Lower lobe of right lung (tissue), 2 donors: ENCODE measurements at regions not wholly inside any gene's neighbourhood (a gene's known extent, or its start where the extent isn't known, plus 50 kb on each side); places are given as distances from the start of the nearest gene placed in this dataset.

Experiments
- ATAC-seq, 2 donors: fragments of 200-7000 bp; cut with Tn5 transposase; one replicate each; pipeline ENCODE4 v1.9.1; 2020 to 2022; ENCODE audit warnings: mild to moderate bottlenecking in 2 of 2, moderate library complexity in 2 of 2
- DNase-seq: peaks from one replicate; pipeline ENCODE4 v3.0.0-alpha.2; 2020
- H3K27ac ChIP-seq: fragments of 200-600 bp; one replicate; pipeline ENCODE4 v1.8.0; 2022
- H3K27me3 ChIP-seq: fragments of 200-600 bp; one replicate; pipeline ENCODE4 v1.8.0; 2022; ENCODE audit warnings: low read depth
- H3K36me3 ChIP-seq: fragments of 200-600 bp; one replicate; pipeline ENCODE4 v1.8.0; 2022; ENCODE audit warnings: mild to moderate bottlenecking
- H3K4me1 ChIP-seq: fragments of 200-600 bp; one replicate; pipeline ENCODE4 v1.8.0; 2022
- H3K4me3 ChIP-seq: fragments of 200-600 bp; one replicate; pipeline ENCODE4 v1.8.0; 2022; ENCODE audit warnings: mild to moderate bottlenecking
- H3K9me3 ChIP-seq: fragments of 200-600 bp; one replicate; pipeline ENCODE4 v1.8.0; 2022
- CTCF ChIP-seq: fragments of 200-600 bp; IDR thresholded peaks from one replicate; pipeline ENCODE4 v1.8.0; 2022; ENCODE audit warnings: antibody characterized with exemption, mild to moderate bottlenecking
- intact Hi-C: fragments of 100-400 bp; cut with DNase I; formaldehyde crosslinking; loops from one replicate; pipeline ENCODE4 v1.11.0; 2022
- donor health status: DM: no; HTN: yes; CAD: no; lungs with severe emphysema.

GRCh38 chrX:10739426-10739825 is 119.0 kb upstream of the MID1 start:
- no peak overlapping the region for H3K4me3 ChIP-seq
- intact Hi-C loops: no loop called here
- no peaks in the 10 kb centered on the region for H3K4me1 ChIP-seq
- no peaks in the 10 kb centered on the region for H3K9me3 ChIP-seq
- DNase-seq (no peak), ATAC-seq (no peak)
- H3K27ac ChIP-seq: no peak overlapping the region
- TF ChIP-seq CTCF: no peak
- H3K27me3 ChIP-seq: no peaks in the 10 kb centered on the region
- no peaks in the 10 kb centered on the region for H3K36me3 ChIP-seq

- no peaks in the 10 kb centered on the region for H3K36me3 ChIP-seq
- TF ChIP-seq CTCF: no peak
- H3K27ac ChIP-seq: no peak overlapping the region
- intact Hi-C loops: no loop called here
- H3K4me3 ChIP-seq: no peak overlapping the region
- no peak for ATAC-seq
- H3K9me3 ChIP-seq: no peaks in the 10 kb centered on the region
- no peaks in the 10 kb centered on the region for H3K4me1 ChIP-seq
- H3K27me3 ChIP-seq: no peaks in the 10 kb centered on the region
- DNase-seq: no peak
These were observed 120.6 kb upstream of the MID1 start for GRCh38 chrX:10741003-10741402.

- no peak overlapping the region for H3K27ac ChIP-seq
- ATAC-seq: no peak
- H3K4me1 ChIP-seq: no peaks in the 10 kb centered on the region
- no peaks in the 10 kb centered on the region for H3K9me3 ChIP-seq
- intact Hi-C loops: no loop called here
- TF ChIP-seq CTCF: no peak
- H3K27me3 ChIP-seq: no peaks in the 10 kb centered on the region
- DNase-seq: no peak
- no peaks in the 10 kb centered on the region for H3K36me3 ChIP-seq
- H3K4me3 ChIP-seq: no peak overlapping the region
These were observed 121.2 kb upstream of the MID1 start for GRCh38 chrX:10741550-10741949.

- Histone ChIP-seq H3K27ac (no peak overlapping the region), H3K4me1 (no peaks in the 10 kb centered on the region), H3K36me3 (no peaks in the 10 kb centered on the region), H3K9me3 (no peaks in the 10 kb centered on the region), H3K27me3 (no peaks in the 10 kb centered on the region), H3K4me3 (no peak overlapping the region)
- no peak for ATAC-seq
- TF ChIP-seq CTCF: no peak
- intact Hi-C loops: no loop called here
- DNase-seq: no peak
These were observed 123.1 kb upstream of the MID1 start for GRCh38 chrX:10743476-10743875.

- intact Hi-C loops: no loop called here
- DNase-seq: no peak
- no peaks in the 10 kb centered on the region for H3K9me3 ChIP-seq
- H3K27ac ChIP-seq: no peak overlapping the region
- no peak for TF ChIP-seq CTCF
- no peak overlapping the region for H3K4me3 ChIP-seq
- H3K36me3 ChIP-seq: no peaks in the 10 kb centered on the region
- ATAC-seq: no peak
- no peaks in the 10 kb centered on the region for H3K4me1 ChIP-seq
- H3K27me3 ChIP-seq: no peaks in the 10 kb centered on the region
These were observed 123.6 kb upstream of the MID1 start for GRCh38 chrX:10744007-10744406.

GRCh38 chrX:10747975-10748374 is 127.6 kb upstream of the MID1 start:
- Histone ChIP-seq H3K4me3 (no peak overlapping the region), H3K9me3 (no peaks in the 10 kb centered on the region), H3K27ac (no peak overlapping the region), H3K36me3 (no peaks in the 10 kb centered on the region), H3K27me3 (no peaks in the 10 kb centered on the region), H3K4me1 (no peaks in the 10 kb centered on the region)
- ATAC-seq: no peak
- no peak for DNase-seq
- TF ChIP-seq CTCF: no peak
- intact Hi-C loops: no loop called here
